GM23248 (cell line): ENCODE measurements at regions not wholly inside any gene's neighbourhood (a gene's known extent, or its start where the extent isn't known, plus 50 kb on each side); places are given as distances from the start of the nearest gene placed in this dataset.

Source experiments
- EZH2 ChIP-seq: fragments of 200-600 bp; sonication (generic); IDR thresholded peaks from 2 replicates; pipeline ENCODE4 v1.6.1; 2018; ENCODE audit warnings: antibody characterized with exemption, mild to moderate bottlenecking; ENCODE audit not compliant: insufficient read depth, poor library complexity, severe bottlenecking
- EZH2phosphoT487 ChIP-seq: fragments of 200-600 bp; sonication (generic); IDR thresholded peaks from 2 replicates; pipeline ENCODE4 v1.6.1; 2018; ENCODE audit warnings: antibody characterized with exemption, moderate library complexity, mild to moderate bottlenecking, low read depth; ENCODE audit not compliant: insufficient read depth

DNA sequence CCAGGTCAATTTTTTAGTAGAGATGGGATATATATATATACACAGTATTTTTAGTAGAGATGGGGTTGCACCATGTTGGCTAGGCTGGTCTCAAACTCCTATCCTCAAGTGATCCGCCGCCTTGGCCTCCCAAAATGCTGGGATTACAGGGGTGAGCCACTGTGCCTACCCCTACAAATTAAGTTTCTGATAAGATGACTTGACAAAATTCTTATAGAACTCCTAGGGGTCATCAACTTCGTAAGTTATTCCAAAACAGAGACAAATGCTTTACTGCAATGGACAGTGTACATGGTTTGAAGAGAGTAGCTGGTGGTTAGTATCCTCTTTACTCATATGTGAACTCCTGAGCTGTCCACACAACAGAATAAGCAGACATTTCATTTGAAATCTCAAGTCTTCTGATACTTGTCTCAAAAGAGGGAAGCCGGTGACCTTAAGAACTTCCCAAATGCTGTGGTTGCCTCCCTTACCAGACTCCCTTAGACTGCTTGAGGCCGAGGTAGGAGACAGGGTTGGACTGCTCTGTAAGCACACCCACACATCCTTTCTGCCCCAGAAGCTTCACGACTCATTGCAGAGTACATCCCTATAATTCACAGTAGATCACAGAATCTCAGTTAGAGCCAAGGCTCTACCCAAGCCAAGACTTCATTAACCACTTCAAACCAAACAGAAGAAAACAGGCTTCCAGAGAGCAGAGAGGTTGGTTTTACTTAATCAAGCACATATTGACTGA lies 244.1 kb upstream of the IRF2BP2 start:
- no peak for TF ChIP-seq EZH2
- TF ChIP-seq EZH2phosphoT487 = no peak
